GM19035 (cell line): ENCODE measurements at regions not wholly inside any gene's neighbourhood (a gene's known extent, or its start where the extent isn't known, plus 50 kb on each side); places are given as distances from the start of the nearest gene placed in this dataset.

Source experiments
- ATAC-seq: cut with Tn5 transposase; IDR thresholded peaks from one replicate; pipeline ENCODE4 v1.9.1; 2021; ENCODE audit not compliant: unreplicated experiment

DNA sequence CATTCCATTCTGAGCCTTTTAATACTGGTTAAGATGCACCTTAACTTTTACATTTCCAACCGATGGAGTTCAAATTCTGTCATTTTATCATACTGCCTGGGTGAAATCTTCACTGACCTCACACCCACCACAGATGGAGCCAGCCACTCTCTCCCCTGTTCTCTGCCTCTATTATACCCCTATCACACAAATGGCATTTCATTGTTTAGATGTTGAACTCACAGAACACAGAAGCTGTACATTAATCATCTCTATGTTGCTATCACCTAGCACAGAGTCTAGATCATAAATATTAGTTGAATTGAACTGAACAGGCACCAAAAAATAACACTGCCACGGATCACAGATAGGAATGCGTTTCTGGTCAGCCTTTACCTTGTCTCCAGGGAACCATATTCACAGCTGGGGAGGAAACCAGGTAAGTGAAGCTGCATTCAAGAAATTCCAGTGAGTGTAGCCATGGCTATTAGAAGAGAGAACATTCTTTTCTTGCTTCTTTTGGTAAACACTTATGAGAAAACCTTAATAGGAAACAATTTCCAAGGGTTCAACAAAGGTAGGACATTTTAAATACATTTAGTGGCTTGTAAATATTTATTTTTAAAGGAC is 194.9 kb upstream of the RMST start:
- ATAC-seq = no peak

DNA sequence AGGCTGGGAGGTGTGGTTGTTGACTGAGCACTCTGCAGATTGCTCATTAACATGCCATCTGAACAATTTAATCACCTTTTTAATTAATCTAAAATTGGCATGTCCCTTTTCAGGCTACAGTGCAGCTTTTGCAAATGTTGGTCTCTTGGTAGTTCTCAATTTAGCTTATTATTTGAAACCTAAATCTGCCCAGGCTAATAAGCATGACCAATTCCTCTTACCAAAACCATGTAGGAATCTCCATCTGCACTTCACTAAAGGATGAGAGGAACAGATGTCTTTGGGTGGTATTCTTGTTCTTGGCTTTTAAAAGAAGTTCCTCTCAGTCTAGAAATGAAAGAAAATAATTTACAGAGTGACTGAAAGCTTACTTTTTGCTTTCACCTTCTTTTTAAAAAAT is 190.1 kb upstream of the RMST start:
- ATAC-seq = no peak

DNA sequence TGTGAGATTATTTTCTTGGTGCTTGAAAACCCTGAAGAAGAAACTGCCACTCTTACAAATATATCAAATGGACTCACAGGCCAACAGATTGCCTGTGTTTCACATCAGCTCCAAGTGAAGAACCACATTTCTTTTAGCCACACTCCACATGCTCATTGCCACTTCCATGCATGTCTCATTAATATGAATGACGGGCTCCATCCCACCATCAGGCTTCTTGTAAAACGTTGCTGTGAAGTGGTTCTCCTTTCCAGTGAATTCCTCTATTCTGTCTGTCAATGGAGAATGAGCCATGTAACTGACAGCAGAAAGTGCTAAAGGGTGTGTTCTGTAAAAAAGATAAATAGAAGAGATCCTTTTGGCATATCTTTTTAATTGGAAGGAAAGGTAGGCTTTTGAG is 188.2 kb upstream of the RMST start:
- no peak for ATAC-seq

DNA sequence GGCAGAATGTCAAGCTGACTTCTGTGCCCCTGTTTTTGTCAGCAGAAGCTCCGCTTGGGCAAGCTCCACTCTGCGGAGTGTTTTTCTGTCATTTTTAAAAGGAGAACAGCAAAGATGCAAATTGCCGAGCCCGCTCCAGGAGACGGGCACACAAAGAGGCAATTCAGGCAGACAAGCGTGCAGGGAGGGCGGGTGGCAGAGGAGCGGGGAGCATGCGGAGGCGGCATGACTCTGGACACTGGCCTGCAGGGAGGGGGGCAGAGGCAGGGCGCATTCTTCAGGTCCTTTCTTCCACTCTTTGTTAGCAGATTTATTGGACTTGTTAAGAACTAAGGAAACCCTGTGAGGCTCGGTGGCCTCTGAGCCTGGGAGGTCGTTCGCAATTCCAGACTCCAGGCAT is 187.3 kb upstream of the RMST start:
- ATAC-seq = no peak

DNA sequence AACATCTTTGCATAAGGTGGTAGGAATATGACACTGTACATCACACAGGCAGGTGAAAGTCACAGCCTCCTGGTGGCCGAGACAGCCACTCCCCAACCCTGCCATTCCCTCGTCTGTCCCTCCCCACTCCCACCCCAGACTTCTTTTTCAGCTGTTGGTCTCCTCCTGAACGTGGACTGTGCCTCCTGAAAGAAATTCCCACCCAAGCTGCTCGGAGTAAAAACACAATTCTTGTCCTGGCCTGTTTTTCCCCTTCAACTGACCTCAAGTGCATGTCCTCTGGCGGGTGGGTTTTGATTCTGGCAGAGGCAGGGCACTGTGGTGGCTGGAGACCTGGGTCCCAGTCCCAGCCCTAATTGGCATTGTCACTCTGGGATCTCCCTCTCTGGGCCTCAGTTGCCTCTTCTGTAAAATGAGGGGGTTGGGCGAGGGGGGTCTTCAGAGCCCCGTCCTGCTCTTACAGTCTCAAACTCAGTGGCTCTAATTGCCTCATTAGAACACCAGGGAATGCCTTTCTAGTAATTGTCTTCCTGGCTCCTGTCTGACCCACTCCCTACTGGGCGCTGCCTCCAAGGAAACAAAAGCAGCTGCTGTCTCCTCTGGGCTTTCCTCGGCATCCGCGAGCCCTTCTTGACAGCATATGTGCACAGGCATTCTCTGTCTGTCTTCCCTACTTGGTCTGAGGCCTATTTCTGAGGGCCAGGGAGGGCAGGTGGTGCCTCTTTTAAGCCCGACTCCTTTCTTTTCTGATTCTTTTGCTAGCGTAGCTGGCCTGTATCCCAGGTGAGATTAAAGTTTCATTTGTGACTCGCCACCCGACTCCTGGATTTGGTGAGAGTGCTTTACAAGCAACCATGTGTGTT is 186.6 kb upstream of the RMST start:
- ATAC-seq = no peak

DNA sequence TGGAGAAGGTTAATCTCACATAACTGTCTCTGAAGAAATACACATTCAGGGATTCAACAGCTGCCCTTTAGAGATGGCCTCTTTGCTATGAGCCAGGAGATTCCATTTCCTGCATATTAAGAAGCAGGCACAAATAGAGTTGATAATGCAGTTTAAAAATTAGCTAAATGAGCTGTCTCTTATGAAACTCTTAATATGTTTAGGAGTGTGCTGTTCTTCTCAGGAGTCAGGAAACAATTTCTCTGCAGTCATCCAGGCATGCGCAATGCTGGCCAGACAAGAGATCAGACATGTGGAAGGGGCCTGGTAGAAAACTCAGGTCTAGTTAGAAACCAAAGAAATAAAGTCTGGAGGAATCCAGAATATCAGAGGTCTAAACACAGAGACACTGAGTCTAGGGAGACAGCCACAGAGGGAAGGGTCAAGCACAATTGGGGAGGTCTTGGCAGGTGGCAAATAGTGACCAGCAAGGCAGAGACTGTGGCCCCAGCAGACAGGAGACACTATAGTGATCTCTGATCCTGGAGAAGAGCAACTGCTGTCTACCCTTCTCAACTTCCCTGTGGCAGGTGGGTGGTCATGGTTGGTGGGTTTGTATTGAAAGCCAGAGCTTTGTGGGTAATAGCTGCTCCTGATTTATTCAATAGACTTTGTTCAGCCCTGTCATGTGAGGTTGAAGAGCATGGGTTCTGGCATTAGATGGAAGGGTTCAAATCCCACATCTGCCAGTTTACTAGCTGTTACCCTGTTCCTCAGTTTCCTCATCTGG is 185.8 kb upstream of the RMST start:
- ATAC-seq = no peak

DNA sequence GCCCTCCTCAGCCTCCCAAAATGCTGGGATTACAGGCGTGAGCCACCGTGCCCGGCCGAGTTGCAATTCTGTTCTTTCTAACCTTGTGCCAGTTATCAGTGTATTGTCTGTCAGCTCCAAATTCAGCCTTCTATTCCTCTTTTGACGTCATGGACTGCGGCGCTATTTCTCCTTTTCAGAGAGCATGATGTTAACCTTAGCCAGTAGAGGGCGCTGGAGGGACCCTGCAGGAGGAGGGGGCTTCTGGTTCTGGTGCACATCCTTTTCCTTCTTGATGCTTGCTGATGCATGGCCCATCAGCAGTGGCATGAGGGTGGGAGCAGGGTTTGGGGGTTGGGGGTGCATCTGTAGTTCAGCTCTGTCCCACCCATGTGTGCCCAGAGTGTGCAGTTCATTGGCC is 179.3 kb upstream of the RMST start:
- ATAC-seq = no peak

DNA sequence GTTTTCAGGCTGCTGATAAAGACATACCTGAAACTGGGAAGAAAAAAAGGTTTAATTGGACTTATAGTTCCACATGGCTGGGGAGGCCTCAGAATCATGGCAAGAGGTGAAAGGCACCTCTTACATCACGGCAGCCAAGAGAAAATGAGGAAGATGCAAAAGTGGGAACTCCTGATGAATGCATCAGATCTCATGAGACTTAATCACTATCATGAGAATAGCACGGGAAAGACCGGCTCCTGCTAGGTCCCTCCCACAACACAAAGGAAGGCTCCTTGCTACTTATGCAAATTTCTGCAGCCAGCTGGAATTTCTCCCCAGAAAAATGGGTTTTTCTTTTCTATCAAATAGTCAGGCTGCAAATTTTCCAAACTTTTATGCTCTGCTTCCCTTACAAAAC is 174.1 kb upstream of the RMST start:
- no peak for ATAC-seq

DNA sequence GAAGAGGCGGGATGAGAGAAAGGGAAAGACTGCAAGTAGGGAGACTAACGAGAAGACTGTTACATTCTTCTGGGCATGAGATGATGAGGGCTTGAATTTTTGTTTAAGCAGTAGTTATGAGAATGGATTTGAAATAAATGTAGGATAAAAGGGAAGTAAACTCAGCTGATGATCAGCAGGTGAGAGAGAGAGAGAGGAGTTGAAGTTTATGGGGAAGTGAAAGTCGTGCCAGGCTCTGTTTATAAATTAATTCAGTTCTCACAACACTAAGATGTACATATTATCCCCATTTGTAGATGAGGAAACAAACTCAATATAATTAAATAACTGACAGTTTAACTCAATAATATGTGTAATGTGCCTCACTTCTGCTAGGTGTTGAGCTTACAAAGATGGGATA is 170.0 kb upstream of the RMST start:
- no peak for ATAC-seq

DNA sequence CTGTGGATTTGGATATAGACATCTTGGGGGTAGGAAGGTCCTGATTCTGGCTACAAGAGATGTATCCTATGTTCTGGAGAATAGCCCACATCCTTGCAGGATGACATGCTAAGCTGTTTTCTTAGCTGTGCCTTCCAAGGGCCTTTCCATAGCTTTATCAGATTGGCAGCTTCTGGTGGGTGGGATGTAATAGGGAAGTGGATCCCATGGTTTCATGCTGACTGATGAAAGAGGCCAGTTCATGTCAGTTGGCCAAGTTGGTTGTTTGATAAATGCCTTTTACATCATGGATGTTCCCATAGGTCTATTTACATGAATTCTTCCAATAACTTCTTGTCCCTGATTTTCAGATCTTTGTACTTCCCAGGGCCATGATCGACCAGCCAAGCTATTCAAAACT is 169.1 kb upstream of the RMST start:
- no peak for ATAC-seq

DNA sequence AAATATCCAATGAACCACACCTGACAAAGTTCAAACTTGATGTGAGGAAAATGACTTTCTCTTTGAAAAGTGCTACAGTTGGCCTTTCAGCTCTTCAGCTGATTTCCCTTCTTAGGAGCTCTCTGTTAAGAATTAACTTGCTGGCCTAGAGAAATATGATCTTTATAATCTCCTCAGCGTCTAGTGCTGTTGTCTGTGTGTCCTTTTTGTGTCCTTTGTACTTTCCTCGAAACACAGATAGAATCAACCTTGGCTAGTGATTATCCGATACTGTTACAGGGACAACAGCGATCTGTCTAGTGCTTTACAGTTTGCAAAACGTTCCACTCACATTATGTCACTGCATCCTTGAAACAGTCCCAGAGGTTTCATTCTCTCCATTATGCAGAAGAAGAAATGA is 162.8 kb upstream of the RMST start:
- no peak for ATAC-seq

DNA sequence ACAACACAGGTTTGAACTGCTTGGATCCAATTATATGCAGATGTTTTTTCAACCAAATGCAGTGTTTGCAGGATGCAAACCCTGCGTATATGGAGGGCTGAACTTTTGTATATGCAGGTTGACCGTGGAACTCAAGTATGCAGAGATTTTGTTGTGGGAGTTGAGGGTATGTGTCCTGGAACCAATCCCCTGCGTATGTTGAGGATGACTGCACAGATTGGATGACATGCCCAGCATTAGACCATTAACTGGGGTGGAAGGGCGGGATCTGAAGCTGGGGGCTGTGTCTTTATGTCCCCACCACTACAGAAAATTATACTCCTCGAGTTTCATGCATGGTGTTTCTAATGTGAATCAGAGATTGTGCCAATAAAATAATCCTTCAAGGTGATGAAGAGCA is 162.2 kb upstream of the RMST start:
- ATAC-seq = no peak

DNA sequence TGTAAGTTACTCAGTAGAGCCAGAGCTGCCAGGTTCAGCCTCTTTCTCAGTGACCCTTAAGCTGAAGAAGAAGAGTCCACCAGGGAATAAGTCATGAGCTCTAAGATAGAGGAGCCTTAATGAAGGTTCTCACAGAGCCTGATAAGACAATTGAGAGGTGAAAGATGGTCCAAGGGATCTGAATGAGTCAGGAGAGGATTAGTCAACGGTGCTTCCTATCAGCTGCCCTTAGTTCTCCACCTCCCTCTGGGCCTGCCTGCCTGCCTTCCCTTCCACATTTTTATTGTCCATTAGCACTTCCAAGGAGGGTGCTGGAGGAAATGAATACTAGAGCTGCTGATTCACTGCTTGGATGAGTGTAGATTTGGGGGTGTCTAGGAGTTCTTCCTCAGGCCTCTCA is 161.7 kb upstream of the RMST start:
- ATAC-seq = no peak

DNA sequence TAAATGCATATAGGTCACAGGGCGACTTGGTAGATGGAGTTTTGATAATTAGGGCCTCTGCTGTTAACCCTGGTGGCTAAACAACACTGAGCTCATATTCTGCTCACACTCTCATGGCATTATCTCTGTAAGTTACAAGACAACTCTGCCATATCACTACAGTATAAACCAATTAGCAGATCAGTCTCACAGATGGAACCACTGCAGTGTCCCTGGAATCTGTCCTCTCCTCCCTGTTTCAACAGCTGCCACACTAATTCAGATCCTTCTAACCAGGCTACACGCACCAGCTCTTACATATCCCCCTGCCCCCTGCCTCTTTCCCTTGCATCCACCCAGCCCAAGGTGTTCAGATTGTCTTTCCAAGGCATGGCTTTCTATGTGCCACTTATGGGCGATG is 161.0 kb upstream of the RMST start:
- no peak for ATAC-seq

DNA sequence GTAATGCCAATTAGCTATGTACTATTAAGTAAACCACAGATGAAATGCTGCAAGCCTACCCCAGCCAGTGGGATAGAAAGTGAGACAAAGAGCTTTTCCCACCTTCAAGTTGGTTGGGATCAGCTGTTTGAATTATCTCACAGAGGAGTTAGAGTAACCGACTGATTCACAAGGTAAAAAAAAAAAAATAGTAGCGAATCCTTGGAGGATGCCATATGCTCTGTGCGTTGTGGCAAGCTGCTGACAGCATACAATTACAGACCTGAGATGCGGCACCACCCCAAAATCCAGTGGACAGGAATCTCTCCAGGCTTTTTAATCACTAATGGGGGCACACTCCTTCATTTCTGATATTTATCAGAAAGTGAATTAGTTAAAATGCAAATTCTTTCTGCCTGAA is 157.0 kb upstream of the RMST start:
- ATAC-seq = no peak

DNA sequence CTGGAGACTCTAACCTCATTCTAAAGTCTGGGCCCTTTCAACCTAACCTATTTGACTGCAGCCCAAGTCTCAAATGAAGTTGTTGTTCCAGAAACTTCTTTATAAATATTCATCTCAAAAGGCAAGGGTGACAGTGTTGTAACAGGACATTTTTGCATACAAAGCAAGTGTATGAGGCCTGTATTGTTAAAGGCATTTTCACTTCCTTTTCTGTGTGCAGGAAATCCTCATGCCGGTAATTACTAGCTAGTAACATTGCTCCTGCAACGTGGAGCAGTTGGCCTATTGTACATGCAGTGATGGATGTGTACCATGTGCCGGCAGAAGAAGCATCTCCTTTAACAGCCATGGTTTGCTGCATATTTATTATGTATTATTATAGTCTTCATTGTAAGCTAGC is 156.5 kb upstream of the RMST start:
- peak; percentile 98 for ATAC-seq

DNA sequence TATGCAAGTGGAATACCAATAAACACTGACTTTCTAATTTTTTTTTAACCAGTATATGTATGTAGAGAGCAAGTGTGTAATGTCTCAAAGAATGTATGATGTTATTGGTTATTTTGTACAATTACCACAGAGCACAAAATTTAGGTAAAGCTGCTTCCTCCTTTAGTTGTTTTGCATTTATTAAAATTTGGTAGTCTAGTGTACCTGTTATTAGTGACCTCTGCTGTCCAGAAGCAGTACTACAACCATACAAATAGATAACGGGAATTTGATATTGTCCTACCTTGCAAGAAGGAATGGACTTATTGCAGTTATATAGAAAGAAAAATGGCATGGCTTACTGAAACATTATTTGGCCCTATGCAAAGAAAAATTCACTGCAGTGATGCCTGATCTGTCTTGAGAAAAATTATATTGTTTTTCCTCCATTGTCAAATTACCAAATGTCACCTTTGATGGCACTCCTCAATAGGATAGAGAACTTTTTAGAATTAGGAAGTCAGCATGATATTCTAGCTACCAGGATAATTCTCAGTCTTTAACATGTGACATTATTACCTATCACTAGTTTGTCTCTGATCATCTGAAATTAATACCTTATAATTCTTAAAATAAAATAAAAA is 153.9 kb upstream of the RMST start:
- ATAC-seq = peak; percentile 41

DNA sequence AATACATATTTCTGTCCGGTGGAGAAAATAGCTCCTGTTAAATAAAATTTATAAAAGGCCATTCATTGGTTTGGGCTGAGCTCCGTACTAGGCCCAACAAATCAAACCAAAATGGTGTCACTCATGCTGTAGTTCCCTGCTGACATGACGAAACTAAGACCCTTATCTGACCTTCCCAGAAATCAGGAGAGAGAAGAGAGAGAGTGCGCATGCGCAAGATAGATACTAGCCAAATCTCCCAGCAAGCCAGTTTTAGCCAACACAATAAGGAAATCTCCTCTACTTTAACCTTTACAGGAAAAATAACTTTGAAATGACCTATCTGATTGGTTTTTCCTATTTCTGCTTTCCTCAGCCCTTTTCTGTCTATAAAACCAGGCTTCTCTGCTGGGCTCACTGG is 152.7 kb upstream of the RMST start:
- no peak for ATAC-seq

DNA sequence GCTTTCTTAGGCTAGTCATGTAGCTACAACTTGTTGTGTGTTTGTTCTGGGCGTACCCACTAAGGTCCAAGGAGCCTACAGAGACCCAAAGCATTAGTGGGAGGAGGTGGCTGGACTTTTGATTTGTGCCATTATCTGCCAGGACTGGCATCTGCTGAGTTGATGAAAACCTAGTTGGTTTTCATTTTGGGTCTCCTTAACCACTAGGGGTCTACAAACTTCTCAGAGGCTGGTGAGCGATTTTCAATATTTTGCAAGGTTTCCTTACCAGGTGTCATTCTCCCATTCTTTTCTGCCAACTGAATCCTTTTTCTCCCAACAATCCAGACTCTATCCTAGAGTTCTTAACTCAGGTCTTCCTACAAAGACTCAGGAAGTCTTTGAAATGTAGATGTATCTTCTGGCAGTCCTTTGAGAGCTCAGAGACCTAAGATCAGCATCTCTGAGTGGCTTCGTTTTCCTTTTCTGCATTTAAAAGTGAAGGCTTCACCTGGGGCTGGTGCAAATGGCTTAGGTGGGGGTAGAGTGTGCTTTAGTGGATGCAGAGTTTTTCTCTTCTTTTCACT is 150.0 kb upstream of the RMST start:
- ATAC-seq = no peak

DNA sequence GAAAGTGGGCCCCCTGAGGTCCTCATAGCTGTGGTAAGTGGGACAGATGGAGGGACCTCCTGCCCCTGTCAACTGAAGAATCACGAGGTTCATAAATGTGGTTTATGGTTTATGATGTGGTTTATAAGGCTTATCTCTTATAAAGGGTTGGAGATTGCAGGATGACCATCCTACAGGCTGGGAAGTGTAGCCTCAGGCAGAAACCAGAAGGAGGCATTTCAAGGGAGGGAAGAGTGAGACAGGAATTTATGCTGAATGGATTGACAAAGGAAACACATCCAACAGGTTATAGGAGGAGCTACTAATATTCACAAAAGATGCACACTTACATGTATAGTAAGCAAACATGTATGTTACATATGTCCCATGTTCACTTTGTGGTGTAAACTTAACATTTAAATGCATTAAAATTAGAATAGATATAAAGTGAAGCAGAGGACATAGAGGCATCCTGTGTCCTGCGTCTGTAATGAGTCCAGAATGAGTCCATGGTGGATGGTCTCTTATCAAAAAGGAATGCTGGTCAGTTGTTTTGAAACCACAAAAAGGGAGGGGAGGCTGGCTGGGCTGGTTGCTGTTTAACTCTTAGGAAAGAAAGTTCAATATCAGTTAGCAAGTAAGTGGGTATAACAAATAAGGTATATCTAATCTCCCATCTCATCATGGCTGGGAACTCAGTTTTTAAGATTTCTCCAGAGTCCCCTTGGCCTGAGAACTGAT is 149.0 kb upstream of the RMST start:
- ATAC-seq = no peak

DNA sequence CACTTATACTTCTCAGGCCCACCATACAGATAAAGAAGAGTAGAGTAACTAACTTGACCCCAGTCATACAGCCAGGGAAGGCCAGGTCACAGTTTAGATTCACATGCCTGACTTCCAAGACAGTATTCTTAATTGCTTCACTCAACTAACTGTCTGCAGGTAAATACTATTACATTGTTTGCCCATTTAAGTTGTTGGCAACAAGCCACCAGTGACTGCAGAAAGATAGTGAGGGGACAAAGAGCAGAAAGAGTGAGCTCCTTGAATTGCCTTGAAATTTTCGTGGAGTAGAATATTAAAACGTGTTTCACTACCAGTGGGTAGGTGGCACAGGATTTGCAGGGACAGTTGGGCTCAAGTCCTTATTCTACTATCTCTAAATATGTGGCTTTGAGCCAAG is 146.3 kb upstream of the RMST start:
- ATAC-seq = no peak
